Choroid plexus epithelial cell (primary cell): ENCODE measurements at regions not wholly inside any gene's neighbourhood (a gene's known extent, or its start where the extent isn't known, plus 50 kb on each side); places are given as distances from the start of the nearest gene placed in this dataset.

Experiments
- DNase-seq: peaks from one replicate; pipeline ENCODE4 v3.0.0-alpha.2; 2010; ENCODE audit warnings: low read depth
- H3K4me3 ChIP-seq: 2 replicates; pipeline ENCODE4 v1.5.1; 2011; ENCODE audit warnings: low read depth, mild to moderate bottlenecking, control low read depth, low read length, moderate library complexity
- CTCF ChIP-seq: conservative IDR thresholded peaks from 2 replicates; pipeline ENCODE4 v1.5.1; 2011; ENCODE audit warnings: low read depth, mild to moderate bottlenecking, control low read depth, inconsistent platforms, low read length, moderate library complexity

- DNase-seq = no peak
- H3K4me3 ChIP-seq = no peak overlapping the region
- no peak for TF ChIP-seq CTCF
Observed at GRCh38 chr5:72005671-72006070, 101.6 kb upstream of the MAP1B start.

DNA sequence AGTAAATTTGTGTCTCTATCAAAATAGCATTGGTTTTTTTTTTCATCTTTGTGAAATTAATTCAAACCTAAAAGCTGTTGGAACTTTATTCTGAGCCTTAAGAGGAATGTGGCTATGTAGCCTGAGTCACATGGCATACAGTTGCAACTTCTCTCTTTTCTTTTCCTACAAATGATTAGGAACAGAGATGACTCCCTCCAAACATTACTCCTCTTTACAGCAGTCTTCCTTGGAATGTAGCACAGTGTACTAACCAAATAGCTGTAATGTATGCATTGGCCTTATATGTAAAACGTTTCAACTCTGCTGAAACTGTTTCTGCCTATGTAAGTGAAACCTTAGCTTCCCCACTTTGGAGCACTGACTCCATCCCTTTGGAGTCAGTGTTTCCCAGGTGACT lies 100.9 kb upstream of the MAP1B start:
- peak; percentile 4 for DNase-seq

DNA sequence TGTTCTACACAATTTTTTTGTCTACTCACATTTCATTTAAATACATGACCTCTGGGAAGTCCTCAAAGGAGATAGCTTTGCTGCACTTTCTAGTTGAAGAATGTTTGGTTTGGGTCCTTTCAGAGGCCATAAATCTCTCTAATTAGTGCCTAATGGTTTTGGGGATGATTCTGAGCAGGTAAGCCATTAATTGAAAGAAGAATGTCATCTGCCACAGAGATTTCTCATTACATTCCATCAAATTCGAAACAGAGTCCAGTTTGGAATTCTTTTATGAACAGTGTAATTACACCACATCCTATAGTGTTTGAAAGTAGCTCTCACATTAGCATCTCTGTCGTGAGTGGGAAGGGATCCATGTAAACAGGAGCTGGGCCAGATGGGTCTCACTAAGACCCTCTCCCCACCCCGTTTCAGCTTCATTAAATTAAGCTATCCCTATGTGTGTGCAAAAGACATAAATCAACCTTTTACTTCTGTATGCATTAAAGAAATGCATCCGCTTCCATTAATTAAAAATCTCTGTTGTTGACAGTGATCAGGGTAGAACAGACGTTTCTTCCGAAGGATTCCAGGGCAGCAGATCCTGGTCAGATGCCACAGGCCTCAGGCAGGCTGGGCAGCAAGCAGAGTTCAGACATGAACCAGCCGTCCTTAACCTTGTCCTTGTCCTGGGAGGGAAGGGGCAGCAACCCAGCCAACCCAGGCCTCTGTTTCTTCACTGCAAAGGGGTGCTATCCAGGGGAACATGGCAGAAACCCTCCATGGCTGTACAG lies 99.8 kb upstream of the MAP1B start:
- no peak overlapping the region for H3K4me3 ChIP-seq
- TF ChIP-seq CTCF = no peak
- no peak for DNase-seq

More for the DNA sequence above, 100.9 kb upstream of the MAP1B start:
- no peak overlapping the region for H3K4me3 ChIP-seq
- no peak for TF ChIP-seq CTCF

DNA sequence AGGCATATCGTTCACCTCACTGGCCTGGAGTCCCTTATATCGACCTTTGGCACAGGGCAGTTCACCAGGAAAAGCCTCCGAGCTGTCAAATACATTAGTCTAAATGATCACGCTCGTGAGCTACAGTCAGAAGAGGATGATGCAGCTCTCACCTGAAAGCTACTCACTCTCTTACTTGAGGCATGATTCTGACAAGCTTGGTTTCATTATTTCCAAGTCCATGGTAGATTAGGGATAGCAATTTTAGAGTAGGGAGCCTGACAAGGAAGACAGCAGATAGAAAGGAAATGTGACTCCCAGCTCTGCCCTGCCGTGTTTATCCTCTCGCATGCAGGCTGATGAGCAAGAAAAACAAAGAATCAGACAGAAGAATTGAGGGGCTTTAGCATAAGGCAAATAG lies 98.0 kb upstream of the MAP1B start:
- TF ChIP-seq CTCF = no peak
- no peak overlapping the region for H3K4me3 ChIP-seq
- peak; percentile 6 for DNase-seq

GRCh38 chr5:72010430-72010829 lies 96.8 kb upstream of the MAP1B start:
- H3K4me3 ChIP-seq = no peak overlapping the region
- no peak for DNase-seq
- no peak for TF ChIP-seq CTCF

GRCh38 chr5:72012906-72013305 lies 94.4 kb upstream of the MAP1B start:
- H3K4me3 ChIP-seq = no peak overlapping the region
- no peak for TF ChIP-seq CTCF
- DNase-seq = no peak
